EH (cell line): ENCODE measurements at regions not wholly inside any gene's neighbourhood (a gene's known extent, or its start where the extent isn't known, plus 50 kb on each side); places are given as distances from the start of the nearest gene placed in this dataset.
"Not testable (repeated sequence)": the region's sequence is repeated elsewhere in the genome, so short reads cannot be mapped to it uniquely, and the experiment has no call there.

Experiments used
- DNase-seq: peaks from one replicate; pipeline ENCODE4 v3.0.0-alpha.2; 2015; ENCODE audit warnings: low read depth

GRCh38 chr3:20395692-20396091 lies 209.7 kb upstream of the SGO1 start:
- no peak for DNase-seq

- no peak for DNase-seq
Measured at GRCh38 chr3:20394243-20394642, 208.2 kb upstream of the SGO1 start.

DNA sequence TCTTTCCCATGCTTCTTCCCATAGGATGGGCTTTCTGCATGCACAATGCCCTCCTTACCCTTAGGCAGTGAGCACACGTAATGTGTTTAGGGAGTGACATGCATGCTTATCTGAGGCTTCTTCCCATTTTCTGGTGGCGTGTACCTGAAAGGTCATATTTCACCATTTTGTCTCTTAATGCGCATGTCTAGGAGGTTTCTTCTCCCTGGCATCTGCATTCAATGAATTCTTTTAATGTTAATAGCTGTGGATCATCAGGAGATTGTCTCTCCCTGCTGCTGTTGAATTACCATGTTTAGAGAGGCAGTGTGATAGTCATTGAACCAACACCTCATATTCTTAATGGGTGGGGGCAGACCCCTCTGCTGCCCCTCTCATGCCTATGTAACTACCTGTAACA lies 205.6 kb upstream of the SGO1 start:
- no peak for DNase-seq

GRCh38 chr3:20388971-20389370 lies 203.0 kb upstream of the SGO1 start:
- DNase-seq = no peak

GRCh38 chr3:20380295-20380694 lies 194.3 kb upstream of the SGO1 start:
- DNase-seq = no peak

DNA sequence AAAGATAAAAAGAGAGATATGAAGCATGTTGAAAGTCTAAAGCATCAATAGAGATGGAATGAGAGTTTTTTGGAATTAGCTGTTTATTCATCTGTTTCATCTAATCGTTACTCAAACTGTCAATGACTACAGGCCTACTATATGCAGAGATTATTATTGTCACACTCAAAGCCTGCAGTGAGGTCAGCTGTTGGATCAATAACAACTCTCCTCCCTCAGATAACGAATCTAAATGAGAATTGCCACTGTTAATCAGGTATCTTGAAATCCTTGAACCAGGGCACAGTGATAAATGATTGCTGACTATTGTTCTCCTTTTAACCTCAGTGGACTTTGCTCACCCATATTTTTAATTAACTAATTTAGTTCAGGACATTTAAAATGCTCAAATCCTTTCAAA lies 192.3 kb upstream of the SGO1 start:
- DNase-seq = no peak

- no peak for DNase-seq
Measured at GRCh38 chr3:20376665-20377217, 190.7 kb upstream of the SGO1 start.

DNA sequence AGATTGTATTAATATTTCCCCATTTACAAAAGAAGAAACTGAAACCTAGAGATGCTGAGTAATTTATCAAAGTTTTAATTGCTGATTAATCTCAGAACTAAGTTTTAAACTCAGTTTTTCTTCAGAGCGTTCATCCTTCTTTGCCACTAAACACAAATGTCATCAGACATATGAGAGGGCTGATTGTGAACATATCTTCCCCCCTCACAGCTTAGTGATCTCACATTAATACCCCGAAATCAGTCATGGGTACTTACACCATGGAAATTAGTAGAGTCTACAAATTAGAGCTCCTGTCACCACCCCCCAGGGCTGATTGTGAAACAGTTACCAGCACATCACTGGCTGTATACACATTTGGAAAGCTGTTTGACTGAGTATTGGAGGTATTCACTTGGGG lies 189.3 kb upstream of the SGO1 start:
- no peak for DNase-seq

- DNase-seq = not testable (repeated sequence)
Measured at GRCh38 chr3:20370273-20371063, 184.5 kb upstream of the SGO1 start.

- DNase-seq = no peak
Measured at GRCh38 chr3:20361000-20361399, 175.0 kb upstream of the SGO1 start.

DNA sequence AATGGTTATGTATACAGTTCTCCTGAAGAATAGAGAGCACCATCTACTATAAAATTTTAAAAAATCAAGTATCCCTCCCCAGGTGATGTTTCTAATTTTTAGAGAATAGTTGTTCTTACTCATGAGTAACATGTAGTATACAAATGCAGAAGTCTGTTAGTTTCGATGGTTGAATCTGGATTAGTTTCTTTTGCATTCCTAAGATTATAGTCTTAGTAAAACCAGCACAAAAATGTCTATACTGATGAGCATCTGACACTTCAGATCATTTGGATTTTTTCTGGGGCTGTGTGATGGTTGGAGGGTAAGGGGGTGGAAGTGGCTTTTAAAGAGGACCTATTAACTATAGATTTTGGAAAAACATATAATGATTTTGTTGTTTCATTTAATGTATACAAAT lies 167.3 kb upstream of the SGO1 start:
- no peak for DNase-seq

DNA sequence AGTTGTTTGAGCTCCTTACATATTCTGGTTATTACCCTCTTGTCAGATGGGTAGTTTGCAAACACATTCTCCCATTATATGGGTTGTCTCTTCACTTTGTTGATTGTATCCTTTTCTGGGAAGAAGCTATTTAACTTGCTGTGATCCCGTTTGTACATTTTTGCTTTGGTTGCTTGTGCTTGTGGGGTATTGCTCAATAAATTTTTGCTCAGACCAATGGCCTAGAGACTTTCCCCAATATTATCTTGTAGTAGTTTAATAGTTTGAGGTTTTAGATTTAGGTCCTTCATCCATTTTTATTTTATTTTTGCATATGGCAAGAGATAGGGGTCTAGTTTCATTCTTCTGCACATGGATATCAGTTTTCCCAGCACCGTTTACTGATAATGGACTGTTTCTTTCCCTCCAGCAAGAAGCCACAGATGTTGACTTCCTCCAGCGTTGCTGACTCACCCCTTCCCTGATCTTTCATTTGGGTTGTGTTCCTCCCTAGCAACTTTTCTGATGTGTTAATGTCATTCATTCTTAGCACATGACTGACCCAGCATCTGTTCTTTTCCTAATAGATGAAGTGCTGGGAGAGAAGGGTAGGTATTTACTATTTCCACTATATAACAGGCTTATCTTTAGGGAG lies 166.7 kb upstream of the SGO1 start:
- DNase-seq = no peak

GRCh38 chr3:20350449-20350848 lies 164.4 kb upstream of the SGO1 start:
- no peak for DNase-seq

- no peak for DNase-seq
Measured at GRCh38 chr3:20346916-20347315, 160.9 kb upstream of the SGO1 start.

- DNase-seq = no peak
Measured at GRCh38 chr3:20346369-20346768, 160.4 kb upstream of the SGO1 start.

DNA sequence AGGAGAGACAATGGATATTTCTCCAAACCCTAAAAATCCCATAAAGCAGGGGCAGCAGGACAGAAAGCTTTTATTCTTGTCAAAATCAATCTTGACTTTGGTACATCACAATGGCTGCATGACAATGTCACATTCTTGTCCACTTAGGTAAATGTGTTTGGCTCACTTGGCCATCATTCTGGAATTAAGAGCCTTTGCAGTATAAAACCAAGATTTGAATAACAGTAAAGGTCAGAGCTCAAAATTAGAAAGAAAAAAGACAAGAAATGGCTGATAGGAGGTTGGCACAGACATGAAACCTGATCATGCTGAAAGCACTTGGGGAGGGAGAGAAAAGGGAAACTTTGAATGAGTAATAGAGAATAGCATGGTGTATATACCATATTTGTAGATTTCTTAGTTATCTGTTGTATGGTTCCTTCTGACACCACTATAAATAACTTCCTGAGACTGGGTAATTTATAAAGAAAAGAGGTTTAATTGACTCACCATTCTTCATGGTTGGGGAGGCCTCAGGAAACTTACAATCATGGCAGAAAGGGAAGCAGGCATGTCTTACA lies 158.5 kb upstream of the SGO1 start:
- DNase-seq = peak; percentile 3

- no peak for DNase-seq
Measured at GRCh38 chr3:20343790-20344189, 157.8 kb upstream of the SGO1 start.

DNA sequence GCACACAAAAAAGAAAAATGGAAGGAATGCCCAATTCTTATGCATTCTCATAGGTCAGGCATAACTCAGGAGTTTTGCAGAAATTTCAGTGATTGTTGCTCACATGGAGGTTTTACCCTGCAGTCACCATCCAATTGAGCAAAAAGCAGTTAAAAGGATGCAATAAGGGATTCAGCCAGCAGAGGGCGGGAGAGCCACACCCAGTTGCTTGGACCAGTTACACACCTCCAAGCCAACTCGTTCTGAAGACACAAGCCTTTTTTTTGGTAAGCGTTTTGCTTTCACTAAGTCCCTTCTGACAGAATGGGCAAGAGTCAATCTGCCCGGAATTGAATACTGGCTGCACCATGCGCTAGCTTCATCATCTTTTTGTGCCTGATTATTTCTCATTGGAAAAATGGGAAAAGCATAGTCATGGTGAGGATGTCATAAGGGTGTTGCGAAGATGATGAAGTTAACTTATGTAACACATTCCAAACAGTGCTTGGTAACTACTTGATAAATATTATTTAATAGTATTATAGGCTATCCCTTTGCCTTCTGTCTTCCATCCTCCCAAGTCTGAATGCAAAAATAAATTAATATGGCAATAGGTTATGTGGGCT lies 154.4 kb upstream of the SGO1 start:
- peak; percentile 73 for DNase-seq

DNA sequence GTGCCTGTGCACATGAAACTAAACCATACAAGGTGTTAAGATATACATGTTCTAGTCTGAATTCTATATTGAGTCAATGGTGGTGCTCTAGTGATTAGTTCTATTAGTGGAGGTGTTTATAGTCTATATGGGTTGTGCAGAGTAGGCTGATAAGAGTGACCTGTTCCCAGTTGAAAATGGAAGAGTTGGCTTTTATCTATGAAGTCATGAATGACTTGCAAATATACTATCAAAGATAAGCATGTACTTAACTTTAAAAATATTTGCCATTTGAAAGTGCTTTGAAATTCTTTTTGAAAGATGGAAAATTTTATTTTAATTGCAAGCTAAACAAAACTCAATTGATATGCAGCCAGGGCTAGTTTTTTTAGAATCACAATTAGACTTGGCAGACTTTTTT lies 150.6 kb upstream of the SGO1 start:
- no peak for DNase-seq

DNA sequence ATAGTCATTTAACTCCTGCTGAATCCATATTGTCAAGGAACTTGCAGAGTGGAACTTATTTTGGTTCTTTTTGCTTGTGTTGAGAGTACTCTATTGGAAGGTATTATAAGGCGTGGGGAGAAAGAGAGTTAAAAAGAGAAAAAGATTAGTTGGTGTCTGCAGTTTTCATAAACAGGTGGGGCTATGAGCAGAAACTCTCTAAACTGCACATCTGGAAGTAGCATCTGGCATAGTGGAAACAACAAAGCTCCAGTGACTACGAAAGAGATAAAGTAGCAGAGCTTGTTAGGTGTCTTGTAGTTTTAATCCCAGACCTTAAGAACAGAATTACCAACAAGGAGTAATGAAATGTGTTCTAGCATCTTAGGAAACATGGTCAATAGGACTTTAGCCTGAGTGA lies 148.8 kb upstream of the SGO1 start:
- DNase-seq = no peak

GRCh38 chr3:20327889-20328288 lies 141.9 kb upstream of the SGO1 start:
- no peak for DNase-seq

- peak; percentile 1 for DNase-seq
Measured at GRCh38 chr3:20326541-20326940, 140.5 kb upstream of the SGO1 start.

DNA sequence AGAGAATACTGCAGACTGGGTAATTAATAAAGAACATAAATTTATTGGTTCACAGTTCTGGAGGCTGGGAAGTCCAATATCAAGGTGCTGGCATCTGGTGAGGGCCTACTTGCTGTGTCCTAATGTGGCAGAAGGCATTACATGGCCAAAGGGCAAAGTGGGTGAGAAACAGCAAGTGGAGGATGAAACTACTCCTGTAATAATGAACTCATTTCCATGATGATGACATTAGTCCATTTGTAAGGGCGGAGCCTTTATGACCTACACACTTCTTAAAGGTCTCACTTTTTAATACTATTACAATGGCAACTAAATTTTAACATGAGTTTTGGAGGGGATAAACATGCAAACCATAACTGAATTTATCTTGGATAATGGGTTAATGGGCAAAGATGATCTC lies 139.6 kb upstream of the SGO1 start:
- no peak for DNase-seq
